Duodenal mucosa (tissue), 2 donors: ENCODE measurements at regions not wholly inside any gene's neighbourhood (a gene's known extent, or its start where the extent isn't known, plus 50 kb on each side); places are given as distances from the start of the nearest gene placed in this dataset.

Experiments
- H3K27ac ChIP-seq: one replicate; pipeline ENCODE4 v1.7.0; 2013; ENCODE audit warnings: low read depth, low read length
- H3K27me3 ChIP-seq, 2 donors: one replicate each; pipeline ENCODE4 v1.7.0; 2013; ENCODE audit warnings: low read length in 2 of 2, control low read depth in 1 of 2; ENCODE audit not compliant: insufficient read depth in 2 of 2, control insufficient read depth in 1 of 2
- H3K36me3 ChIP-seq, 2 donors: one replicate each; pipeline ENCODE4 v1.7.0; 2013; ENCODE audit warnings: low read length in 2 of 2, control low read depth in 1 of 2; ENCODE audit not compliant: insufficient read depth in 2 of 2, control insufficient read depth in 1 of 2
- H3K4me1 ChIP-seq, 2 donors: one replicate each; pipeline ENCODE4 v1.7.0; 2013; ENCODE audit warnings: low read length in 2 of 2, control low read depth in 1 of 2; ENCODE audit not compliant: insufficient read depth in 2 of 2, control insufficient read depth in 1 of 2
- H3K4me3 ChIP-seq, 2 donors: one replicate each; pipeline ENCODE4 v1.7.0; 2013; ENCODE audit warnings: low read length in 2 of 2, low read depth in 1 of 2
- H3K9ac ChIP-seq, 2 donors: one replicate each; pipeline ENCODE4 v1.7.0; 2013; ENCODE audit warnings: low read length in 2 of 2, low read depth in 1 of 2
- H3K9me3 ChIP-seq, 2 donors: one replicate each; pipeline ENCODE4 v1.7.0; 2013; ENCODE audit warnings: low read length in 2 of 2, control low read depth in 1 of 2; ENCODE audit not compliant: control insufficient read depth in 1 of 2

- Histone ChIP-seq H3K9me3 (peaks cover 2 to 9% of the 10 kb centered on the region in 2 donors), H3K4me1 (no peaks in the 10 kb centered on the region), H3K9ac (no peak overlapping the region), H3K27ac (no peak overlapping the region), H3K27me3 (no peaks in the 10 kb centered on the region), H3K36me3 (no peaks in the 10 kb centered on the region), H3K4me3 (no peak overlapping the region)
Observed at GRCh38 chr5:103896593-103896992, 334.0 kb upstream of the NUDT12 start.

DNA sequence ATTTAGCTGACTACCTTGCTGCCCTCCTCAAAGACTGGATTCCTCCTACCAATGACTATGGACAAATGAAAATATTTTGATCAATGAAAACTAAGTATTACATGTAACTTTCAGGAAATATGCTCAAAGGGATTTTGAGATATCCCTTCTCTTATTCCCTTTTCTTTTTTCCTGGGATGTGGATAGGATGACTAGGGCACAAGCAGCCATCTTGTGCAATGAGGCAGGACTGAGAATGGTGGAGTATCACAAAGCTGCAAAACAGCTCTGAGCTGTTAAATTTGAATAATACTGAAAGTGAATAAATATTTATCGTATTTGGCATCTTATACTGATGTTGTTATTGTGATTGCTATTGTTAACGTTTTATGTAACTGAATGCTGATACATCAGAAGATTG is 333.1 kb upstream of the NUDT12 start:
- no peak overlapping the region for H3K4me3 ChIP-seq
- H3K36me3 ChIP-seq: no peaks in the 10 kb centered on the region
- no peaks in the 10 kb centered on the region for H3K4me1 ChIP-seq
- H3K9me3 ChIP-seq: peaks cover 2 to 4% of the 10 kb centered on the region in 2 donors
- H3K27me3 ChIP-seq: no peaks in the 10 kb centered on the region
- H3K27ac ChIP-seq: no peak overlapping the region
- H3K9ac ChIP-seq: no peak overlapping the region

DNA sequence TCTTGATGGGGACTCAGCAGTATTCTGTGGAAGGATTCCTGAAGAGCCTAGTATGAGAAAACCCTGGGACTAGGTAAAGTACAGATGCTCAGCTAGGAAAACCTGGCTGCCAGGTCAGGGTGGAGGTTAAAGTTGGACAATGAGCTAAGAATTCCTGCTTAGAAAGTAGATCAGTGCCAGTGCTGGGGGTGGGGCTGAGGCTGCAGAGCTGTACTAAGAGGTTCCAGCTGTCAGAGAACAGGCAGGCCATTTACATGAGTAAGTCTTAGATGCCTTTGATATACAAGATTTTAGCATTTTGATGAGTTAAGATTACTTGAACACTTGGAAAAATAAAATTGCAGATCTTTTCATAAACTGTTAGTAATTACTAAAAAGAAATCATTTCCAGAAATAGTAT is 332.3 kb upstream of the NUDT12 start:
- Histone ChIP-seq H3K9me3 (peaks cover 2 to 4% of the 10 kb centered on the region in 2 donors), H3K9ac (no peak overlapping the region), H3K27me3 (no peaks in the 10 kb centered on the region), H3K4me3 (no peak overlapping the region), H3K27ac (no peak overlapping the region), H3K4me1 (no peaks in the 10 kb centered on the region), H3K36me3 (no peaks in the 10 kb centered on the region)

DNA sequence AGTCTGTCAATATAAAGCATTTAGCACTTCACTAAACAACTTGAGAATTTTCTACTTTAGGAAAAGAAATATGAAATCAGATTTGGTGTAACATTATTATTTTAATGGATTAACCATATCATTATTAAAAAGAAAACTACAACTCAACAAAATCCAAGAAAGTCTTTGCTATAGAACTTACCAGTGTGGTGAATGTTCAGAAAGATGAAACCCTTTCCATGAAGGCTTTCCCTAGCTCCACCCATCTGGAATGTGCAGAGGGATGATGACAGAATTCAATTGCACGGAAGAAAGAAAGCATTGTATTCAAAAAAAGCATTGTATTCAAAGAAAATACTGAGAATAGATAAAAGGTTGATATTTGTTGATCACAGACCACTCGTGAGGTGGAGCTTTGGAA is 328.6 kb upstream of the NUDT12 start:
- H3K36me3 ChIP-seq: no peaks in the 10 kb centered on the region
- no peak overlapping the region for H3K9ac ChIP-seq
- no peaks in the 10 kb centered on the region for H3K27me3 ChIP-seq
- peaks cover 0 to 2% of the 10 kb centered on the region in 2 donors for H3K9me3 ChIP-seq
- no peak overlapping the region for H3K4me3 ChIP-seq
- H3K27ac ChIP-seq: no peak overlapping the region
- no peaks in the 10 kb centered on the region for H3K4me1 ChIP-seq

DNA sequence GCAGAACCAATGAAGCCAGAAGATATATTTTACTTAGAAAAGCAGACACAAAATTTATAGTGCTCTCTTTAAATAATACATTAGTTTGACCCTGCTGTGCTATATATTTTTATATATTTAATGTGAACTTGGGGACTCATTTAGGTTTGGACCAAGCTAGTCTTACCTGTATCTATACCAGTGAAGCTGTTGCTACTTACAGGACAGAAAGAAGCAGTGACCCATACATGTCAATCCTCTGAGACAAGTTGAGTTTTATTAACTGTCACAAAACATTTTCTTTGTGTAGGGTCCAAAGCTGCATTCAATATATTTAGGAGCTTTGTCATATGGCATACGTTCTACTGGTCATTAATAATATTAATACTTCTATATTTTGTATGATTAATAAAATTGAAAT is 327.7 kb upstream of the NUDT12 start:
- H3K9me3 ChIP-seq: peaks cover 0 to 2% of the 10 kb centered on the region in 2 donors
- H3K4me3 ChIP-seq: no peak overlapping the region
- H3K36me3 ChIP-seq: no peaks in the 10 kb centered on the region
- H3K4me1 ChIP-seq: no peaks in the 10 kb centered on the region
- H3K27ac ChIP-seq: no peak overlapping the region
- H3K27me3 ChIP-seq: no peaks in the 10 kb centered on the region
- no peak overlapping the region for H3K9ac ChIP-seq

DNA sequence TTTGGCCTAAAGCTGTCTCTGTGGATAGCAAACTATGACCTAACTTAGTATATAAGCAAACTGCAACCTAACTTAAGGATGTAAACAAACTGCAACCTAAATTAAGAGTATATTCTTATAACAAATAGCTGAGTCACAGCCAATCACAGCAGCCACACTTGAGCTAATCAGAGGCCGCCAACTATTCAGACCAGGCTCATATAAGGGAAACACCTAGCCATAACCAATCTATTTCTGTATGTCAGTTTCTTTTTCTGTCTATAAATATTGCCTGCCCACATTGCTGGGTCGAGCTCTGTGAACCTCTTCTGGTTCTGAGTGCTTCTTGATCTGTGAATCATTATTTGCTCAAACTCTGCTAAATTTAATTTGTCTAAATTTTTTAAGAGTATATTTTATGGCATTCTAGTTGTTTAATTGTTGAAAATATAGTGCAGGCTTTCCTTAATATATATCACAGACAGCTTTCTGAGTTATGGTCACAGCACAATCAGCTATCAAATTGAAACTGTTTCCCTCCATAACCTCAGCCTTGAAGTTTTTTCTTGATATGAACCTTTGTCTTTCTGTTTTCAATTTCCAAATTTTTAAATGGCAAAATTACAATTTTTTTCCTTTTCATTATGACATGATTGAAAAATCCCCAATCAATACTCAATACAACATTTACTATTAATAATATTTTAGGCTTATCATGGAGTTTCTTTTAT is 327.1 kb upstream of the NUDT12 start:
- no peak overlapping the region for H3K27ac ChIP-seq

GRCh38 chr5:103886826-103887225 is 324.2 kb upstream of the NUDT12 start:
- no peaks in the 10 kb centered on the region for H3K9me3 ChIP-seq
- no peak overlapping the region for H3K4me3 ChIP-seq
- no peaks in the 10 kb centered on the region for H3K27me3 ChIP-seq
- no peaks in the 10 kb centered on the region for H3K36me3 ChIP-seq
- no peaks in the 10 kb centered on the region for H3K4me1 ChIP-seq
- no peak overlapping the region for H3K27ac ChIP-seq
- H3K9ac ChIP-seq: no peak overlapping the region

More for the DNA sequence above, 327.1 kb upstream of the NUDT12 start:
- peaks cover 0 to 2% of the 10 kb centered on the region in 2 donors for H3K9me3 ChIP-seq
- no peak overlapping the region for H3K9ac ChIP-seq
- no peaks in the 10 kb centered on the region for H3K27me3 ChIP-seq
- H3K4me1 ChIP-seq: no peaks in the 10 kb centered on the region
- no peaks in the 10 kb centered on the region for H3K36me3 ChIP-seq
- no peak overlapping the region for H3K4me3 ChIP-seq

DNA sequence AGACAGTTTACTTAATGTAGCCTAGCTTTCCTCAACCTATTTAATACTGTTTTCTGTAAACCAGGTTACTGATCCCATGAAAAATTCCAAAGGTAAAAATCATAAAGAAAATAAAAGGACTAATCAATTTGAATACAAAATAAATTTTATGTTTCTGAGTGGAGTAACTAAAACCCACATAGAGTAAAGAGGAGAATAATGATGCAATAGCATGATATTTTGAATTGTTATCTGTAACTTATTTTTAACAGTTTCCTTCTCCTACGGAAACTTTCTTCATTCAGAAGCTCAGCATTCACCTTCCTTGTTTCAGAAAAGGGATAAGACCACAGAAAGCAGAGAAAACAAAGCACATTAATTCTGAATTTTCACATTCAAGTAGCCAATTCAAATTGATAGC is 320.6 kb upstream of the NUDT12 start:
- Histone ChIP-seq H3K9ac (no peak overlapping the region), H3K4me1 (no peaks in the 10 kb centered on the region), H3K36me3 (no peaks in the 10 kb centered on the region), H3K27ac (no peak overlapping the region), H3K9me3 (no peaks in the 10 kb centered on the region), H3K27me3 (no peaks in the 10 kb centered on the region), H3K4me3 (no peak overlapping the region)

GRCh38 chr5:103881560-103881959 is 319.0 kb upstream of the NUDT12 start:
- Histone ChIP-seq H3K4me3 (no peak overlapping the region), H3K27ac (no peak overlapping the region), H3K36me3 (no peaks in the 10 kb centered on the region), H3K27me3 (no peaks in the 10 kb centered on the region), H3K9ac (no peak overlapping the region), H3K4me1 (no peaks in the 10 kb centered on the region), H3K9me3 (no peaks in the 10 kb centered on the region)

DNA sequence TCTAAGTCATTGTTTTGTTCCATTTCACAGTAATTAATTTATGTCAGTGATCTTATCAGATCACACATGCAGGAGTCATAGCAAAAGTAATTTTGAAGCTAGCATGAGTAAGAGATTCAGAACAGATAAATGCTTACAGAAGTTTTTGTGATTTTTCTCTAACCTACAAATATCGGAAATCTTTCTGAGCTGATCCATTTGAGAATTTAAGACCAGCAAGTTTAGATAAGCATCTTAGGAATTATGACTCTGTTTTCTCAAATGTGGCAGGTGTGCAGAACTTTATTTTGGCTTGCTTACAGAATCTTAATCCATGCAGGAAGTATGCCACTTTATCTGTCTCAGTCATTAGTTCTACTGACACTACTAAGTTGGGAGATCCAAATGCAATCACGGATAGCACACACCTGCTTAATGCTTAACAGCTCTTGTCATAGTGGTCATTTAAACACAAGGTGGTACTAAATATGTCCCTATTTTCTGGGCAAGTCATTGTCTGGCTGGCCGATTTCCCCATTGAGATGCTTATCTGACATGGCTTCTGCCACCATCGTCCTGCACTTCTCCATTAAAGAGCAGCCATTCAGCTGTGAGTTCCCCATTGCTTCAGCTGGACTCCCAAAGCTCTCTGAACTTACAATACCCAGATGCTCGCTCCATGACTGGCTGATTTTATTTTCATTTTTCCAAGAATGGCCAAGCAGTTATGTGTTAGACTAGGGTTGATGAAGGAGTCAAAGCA is 305.4 kb upstream of the NUDT12 start:
- Histone ChIP-seq H3K4me1 (no peaks in the 10 kb centered on the region), H3K27ac (no peak overlapping the region), H3K9ac (no peak overlapping the region), H3K4me3 (no peak overlapping the region), H3K9me3 (no peaks in the 10 kb centered on the region), H3K36me3 (no peaks in the 10 kb centered on the region), H3K27me3 (no peaks in the 10 kb centered on the region)
